ENCODE measurements at regions not wholly inside any gene's neighbourhood (a gene's known extent, or its start where the extent isn't known, plus 50 kb on each side); places are given as distances from the start of the nearest gene placed in this dataset.

GRCh38 chr12:61754214-61754613 lies 506.0 kb upstream of the USP15 start:
- H3K4me3 ChIP-seq (ENCODE audit: low read depth in 1 of 2, low read length in 2 of 2), result no peak overlapping the region

GRCh38 chr12:61757831-61758505 lies 502.2 kb upstream of the USP15 start:
- no peak overlapping the region for H3K27ac ChIP-seq (ENCODE audit: low read depth in 2 of 2, low read length in 1 of 2)
- 64 to 66% methylated on average over 5 of the region's 5 CpGs for WGBS, 2 donors
- peaks cover 0 to 3% of the 10 kb centered on the region in 2 donors for H3K9me3 ChIP-seq (ENCODE audit: control insufficient read depth in 2 of 2, insufficient read depth in 1 of 2, low read depth in 1 of 2, low read length in 1 of 2)
- no peaks in the 10 kb centered on the region for H3K4me1 ChIP-seq (ENCODE audit: control insufficient read depth in 2 of 2, insufficient read depth in 2 of 2, low read length in 1 of 2)
- no peaks in the 10 kb centered on the region for H3K27me3 ChIP-seq (ENCODE audit: control insufficient read depth in 1 of 2, insufficient read depth in 2 of 2, low read length in 2 of 2)
- H3K36me3 ChIP-seq (ENCODE audit: control insufficient read depth in 2 of 2, insufficient read depth in 2 of 2, low read length in 1 of 2), result no peaks in the 10 kb centered on the region
- H3K4me3 ChIP-seq (ENCODE audit: low read depth in 1 of 2, low read length in 2 of 2), result no peak overlapping the region

More at GRCh38 chr12:61754214-61754613, 506.0 kb upstream of the USP15 start:
- Histone ChIP-seq H3K4me1 (ENCODE audit: control insufficient read depth in 2 of 2, insufficient read depth in 2 of 2, low read length in 1 of 2) (no peaks in the 10 kb centered on the region), H3K27ac (ENCODE audit: low read depth in 2 of 2, low read length in 1 of 2) (no peak overlapping the region), H3K27me3 (ENCODE audit: control insufficient read depth in 1 of 2, insufficient read depth in 2 of 2, low read length in 2 of 2) (no peaks in the 10 kb centered on the region), H3K36me3 (ENCODE audit: control insufficient read depth in 2 of 2, insufficient read depth in 2 of 2, low read length in 1 of 2) (no peaks in the 10 kb centered on the region), H3K9me3 (ENCODE audit: control insufficient read depth in 2 of 2, insufficient read depth in 1 of 2, low read depth in 1 of 2, low read length in 1 of 2) (peaks cover 0 to 3% of the 10 kb centered on the region in 2 donors)
- WGBS, 2 donors, result 97 to 98% methylated on average over 1 of the region's 1 CpG

- H3K36me3 ChIP-seq (ENCODE audit: control insufficient read depth in 2 of 2, insufficient read depth in 2 of 2, low read length in 1 of 2), result no peaks in the 10 kb centered on the region
- H3K27ac ChIP-seq (ENCODE audit: low read depth in 2 of 2, low read length in 1 of 2), result no peak overlapping the region
- H3K9me3 ChIP-seq (ENCODE audit: control insufficient read depth in 2 of 2, insufficient read depth in 1 of 2, low read depth in 1 of 2, low read length in 1 of 2), result peaks cover 0 to 3% of the 10 kb centered on the region in 2 donors
- no peaks in the 10 kb centered on the region for H3K4me1 ChIP-seq (ENCODE audit: control insufficient read depth in 2 of 2, insufficient read depth in 2 of 2, low read length in 1 of 2)
- H3K4me3 ChIP-seq (ENCODE audit: low read depth in 1 of 2, low read length in 2 of 2), result no peak overlapping the region
- no peaks in the 10 kb centered on the region for H3K27me3 ChIP-seq (ENCODE audit: control insufficient read depth in 1 of 2, insufficient read depth in 2 of 2, low read length in 2 of 2)
These were observed 501.5 kb upstream of the USP15 start for GRCh38 chr12:61758661-61759060.

- no peaks in the 10 kb centered on the region for H3K4me1 ChIP-seq (ENCODE audit: control insufficient read depth in 2 of 2, insufficient read depth in 2 of 2, low read length in 1 of 2)
- whole genome bisulfite sequencing, 2 donors, result 67 to 70% methylated on average over 1 of the region's 1 CpG
- H3K4me3 ChIP-seq (ENCODE audit: low read depth in 1 of 2, low read length in 2 of 2), result no peak overlapping the region
- no peaks in the 10 kb centered on the region for H3K36me3 ChIP-seq (ENCODE audit: control insufficient read depth in 2 of 2, insufficient read depth in 2 of 2, low read length in 1 of 2)
- no peaks in the 10 kb centered on the region for H3K27me3 ChIP-seq (ENCODE audit: control insufficient read depth in 1 of 2, insufficient read depth in 2 of 2, low read length in 2 of 2)
- H3K27ac ChIP-seq (ENCODE audit: low read depth in 2 of 2, low read length in 1 of 2), result no peak overlapping the region
- H3K9me3 ChIP-seq (ENCODE audit: control insufficient read depth in 2 of 2, insufficient read depth in 1 of 2, low read depth in 1 of 2, low read length in 1 of 2), result no peaks in the 10 kb centered on the region
These were observed 494.3 kb upstream of the USP15 start for GRCh38 chr12:61765926-61766325.

DNA sequence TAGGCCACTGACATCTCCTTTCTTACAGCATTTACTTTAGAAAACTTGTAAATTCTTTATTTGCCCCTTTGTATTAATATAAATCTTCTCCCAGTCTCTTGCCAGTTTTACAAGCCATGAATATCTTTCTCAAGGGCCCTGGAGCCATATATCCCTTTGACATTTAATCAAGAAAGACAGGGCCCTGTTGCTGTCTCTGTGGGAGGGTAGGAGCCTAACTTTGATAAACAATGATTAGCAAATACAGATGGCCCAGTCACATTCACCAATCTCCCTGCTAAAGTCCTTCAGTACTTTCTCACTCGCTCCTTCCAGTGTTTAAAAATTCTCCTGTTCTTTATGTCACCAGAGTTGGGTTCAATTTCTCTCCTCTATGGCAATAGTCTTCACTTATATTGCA lies 479.8 kb upstream of the USP15 start:
- Histone ChIP-seq H3K4me3 (ENCODE audit: low read depth in 1 of 2, low read length in 2 of 2) (no peak overlapping the region), H3K27ac (ENCODE audit: low read depth in 2 of 2, low read length in 1 of 2) (no peak overlapping the region), H3K4me1 (ENCODE audit: control insufficient read depth in 2 of 2, insufficient read depth in 2 of 2, low read length in 1 of 2) (no peaks in the 10 kb centered on the region), H3K36me3 (ENCODE audit: control insufficient read depth in 2 of 2, insufficient read depth in 2 of 2, low read length in 1 of 2) (no peaks in the 10 kb centered on the region), H3K27me3 (ENCODE audit: control insufficient read depth in 1 of 2, insufficient read depth in 2 of 2, low read length in 2 of 2) (no peaks in the 10 kb centered on the region), H3K9me3 (ENCODE audit: control insufficient read depth in 2 of 2, insufficient read depth in 1 of 2, low read depth in 1 of 2, low read length in 1 of 2) (no peaks in the 10 kb centered on the region)
- 79 to 91% methylated on average over 1 of the region's 1 CpG for WGBS, 2 donors

DNA sequence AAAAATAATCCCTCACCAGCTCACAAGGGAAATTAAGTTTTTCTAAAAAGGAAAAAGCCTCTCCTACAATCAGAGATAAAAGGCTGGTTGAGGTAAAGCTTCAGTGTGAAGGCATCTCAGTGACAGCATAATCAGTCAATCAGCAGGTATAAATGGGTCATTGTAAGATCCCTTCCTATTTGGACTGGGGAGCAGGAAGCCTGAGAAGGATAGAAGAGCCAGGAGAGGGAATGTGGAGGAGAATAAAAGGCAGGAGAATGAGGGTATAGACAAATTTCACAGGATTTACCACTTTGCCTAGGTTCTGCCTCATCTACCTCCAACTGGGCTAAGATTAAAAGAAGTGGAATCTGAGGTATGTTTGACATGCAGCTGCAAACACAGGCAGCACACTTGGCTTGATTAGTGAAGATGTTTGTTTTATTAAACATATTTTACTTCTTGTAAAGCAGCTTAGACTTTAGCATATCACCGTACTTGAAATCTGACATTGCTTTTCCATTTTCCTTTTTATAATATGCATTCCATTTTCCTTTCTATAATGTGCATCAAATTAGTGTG lies 479.1 kb upstream of the USP15 start:
- H3K4me1 ChIP-seq (ENCODE audit: control insufficient read depth in 2 of 2, insufficient read depth in 2 of 2, low read length in 1 of 2), result no peaks in the 10 kb centered on the region
- H3K4me3 ChIP-seq (ENCODE audit: low read depth in 1 of 2, low read length in 2 of 2), result no peak overlapping the region
- no peaks in the 10 kb centered on the region for H3K36me3 ChIP-seq (ENCODE audit: control insufficient read depth in 2 of 2, insufficient read depth in 2 of 2, low read length in 1 of 2)
- no peak overlapping the region for H3K27ac ChIP-seq (ENCODE audit: low read depth in 2 of 2, low read length in 1 of 2)
- no peaks in the 10 kb centered on the region for H3K9me3 ChIP-seq (ENCODE audit: control insufficient read depth in 2 of 2, insufficient read depth in 1 of 2, low read depth in 1 of 2, low read length in 1 of 2)
- WGBS, 2 donors, result 34 to 43% methylated on average over 1 of the region's 1 CpG
- no peaks in the 10 kb centered on the region for H3K27me3 ChIP-seq (ENCODE audit: control insufficient read depth in 1 of 2, insufficient read depth in 2 of 2, low read length in 2 of 2)

GRCh38 chr12:61796846-61797245 lies 463.4 kb upstream of the USP15 start:
- Histone ChIP-seq H3K9me3 (ENCODE audit: control insufficient read depth in 2 of 2, insufficient read depth in 1 of 2, low read depth in 1 of 2, low read length in 1 of 2) (no peaks in the 10 kb centered on the region), H3K4me3 (ENCODE audit: low read depth in 1 of 2, low read length in 2 of 2) (no peak overlapping the region), H3K4me1 (ENCODE audit: control insufficient read depth in 2 of 2, insufficient read depth in 2 of 2, low read length in 1 of 2) (no peaks in the 10 kb centered on the region), H3K36me3 (ENCODE audit: control insufficient read depth in 2 of 2, insufficient read depth in 2 of 2, low read length in 1 of 2) (no peaks in the 10 kb centered on the region), H3K27me3 (ENCODE audit: control insufficient read depth in 1 of 2, insufficient read depth in 2 of 2, low read length in 2 of 2) (no peaks in the 10 kb centered on the region), H3K27ac (ENCODE audit: low read depth in 2 of 2, low read length in 1 of 2) (no peak overlapping the region)
- WGBS, 2 donors, result 46 to 61% methylated on average over 1 of the region's 1 CpG

DNA sequence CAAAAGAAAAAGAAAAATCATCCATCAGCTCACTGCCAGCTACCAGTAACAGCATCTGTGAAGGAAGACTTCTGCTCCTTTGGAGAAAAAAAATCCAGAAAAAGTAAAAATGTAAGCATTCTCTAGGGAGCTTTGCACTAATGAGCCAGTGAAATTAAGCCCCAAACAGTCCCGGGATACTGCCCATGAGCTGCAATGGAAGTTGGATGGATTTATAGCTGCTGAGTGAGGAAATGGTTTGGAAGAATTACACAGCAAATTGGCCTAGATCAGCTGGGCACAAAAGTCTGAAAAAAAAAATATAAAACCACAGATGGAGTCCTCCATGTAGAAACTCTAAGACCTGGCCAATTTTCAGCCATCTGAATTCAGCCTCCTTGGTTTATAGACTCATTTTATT lies 462.9 kb upstream of the USP15 start:
- Histone ChIP-seq H3K4me3 (ENCODE audit: low read depth in 1 of 2, low read length in 2 of 2) (no peak overlapping the region), H3K27me3 (ENCODE audit: control insufficient read depth in 1 of 2, insufficient read depth in 2 of 2, low read length in 2 of 2) (no peaks in the 10 kb centered on the region), H3K36me3 (ENCODE audit: control insufficient read depth in 2 of 2, insufficient read depth in 2 of 2, low read length in 1 of 2) (no peaks in the 10 kb centered on the region), H3K4me1 (ENCODE audit: control insufficient read depth in 2 of 2, insufficient read depth in 2 of 2, low read length in 1 of 2) (no peaks in the 10 kb centered on the region), H3K27ac (ENCODE audit: low read depth in 2 of 2, low read length in 1 of 2) (no peak overlapping the region), H3K9me3 (ENCODE audit: control insufficient read depth in 2 of 2, insufficient read depth in 1 of 2, low read depth in 1 of 2, low read length in 1 of 2) (no peaks in the 10 kb centered on the region)
- 49 to 56% methylated on average over 1 of the region's 1 CpG for WGBS, 2 donors

GRCh38 chr12:61798778-61799177 lies 461.4 kb upstream of the USP15 start:
- Histone ChIP-seq H3K4me1 (ENCODE audit: control insufficient read depth in 2 of 2, insufficient read depth in 2 of 2, low read length in 1 of 2) (no peaks in the 10 kb centered on the region), H3K27ac (ENCODE audit: low read depth in 2 of 2, low read length in 1 of 2) (no peak overlapping the region), H3K4me3 (ENCODE audit: low read depth in 1 of 2, low read length in 2 of 2) (no peak overlapping the region), H3K27me3 (ENCODE audit: control insufficient read depth in 1 of 2, insufficient read depth in 2 of 2, low read length in 2 of 2) (no peaks in the 10 kb centered on the region), H3K9me3 (ENCODE audit: control insufficient read depth in 2 of 2, insufficient read depth in 1 of 2, low read depth in 1 of 2, low read length in 1 of 2) (no peaks in the 10 kb centered on the region), H3K36me3 (ENCODE audit: control insufficient read depth in 2 of 2, insufficient read depth in 2 of 2, low read length in 1 of 2) (no peaks in the 10 kb centered on the region)

GRCh38 chr12:61804301-61804700 lies 455.9 kb upstream of the USP15 start:
- Histone ChIP-seq H3K9me3 (ENCODE audit: control insufficient read depth in 2 of 2, insufficient read depth in 1 of 2, low read depth in 1 of 2, low read length in 1 of 2) (peaks cover 3 to 6% of the 10 kb centered on the region in 2 donors), H3K36me3 (ENCODE audit: control insufficient read depth in 2 of 2, insufficient read depth in 2 of 2, low read length in 1 of 2) (no peaks in the 10 kb centered on the region), H3K4me1 (ENCODE audit: control insufficient read depth in 2 of 2, insufficient read depth in 2 of 2, low read length in 1 of 2) (no peaks in the 10 kb centered on the region), H3K27ac (ENCODE audit: low read depth in 2 of 2, low read length in 1 of 2) (no peak overlapping the region), H3K27me3 (ENCODE audit: control insufficient read depth in 1 of 2, insufficient read depth in 2 of 2, low read length in 2 of 2) (no peaks in the 10 kb centered on the region), H3K4me3 (ENCODE audit: low read depth in 1 of 2, low read length in 2 of 2) (no peak overlapping the region)
